Activated T-cell treated with anti-CD3 and anti-CD28 coated beads for 48 hours (primary cell): ENCODE measurements at regions not wholly inside any gene's neighbourhood (a gene's known extent, or its start where the extent isn't known, plus 50 kb on each side); places are given as distances from the start of the nearest gene placed in this dataset.
"Not testable (repeated sequence)": the region's sequence is repeated elsewhere in the genome, so short reads cannot be mapped to it uniquely, and the experiment has no call there.

Experiments used
- DNase-seq: peaks from one replicate; pipeline ENCODE4 v3.0.0-alpha.2; 2020; ENCODE audit warnings: low read depth

- DNase-seq = no peak
Measured at GRCh38 chr13:34698945-34699344, 243.1 kb upstream of the NBEA start.

GRCh38 chr13:34700155-34700554 lies 241.9 kb upstream of the NBEA start:
- no peak for DNase-seq

- no peak for DNase-seq
Measured at GRCh38 chr13:34701919-34702318, 240.2 kb upstream of the NBEA start.

GRCh38 chr13:34708566-34709313 lies 233.3 kb upstream of the NBEA start:
- no peak for DNase-seq

- DNase-seq = no peak
Measured at GRCh38 chr13:34719060-34719875, 222.8 kb upstream of the NBEA start.

- DNase-seq = no peak
Measured at GRCh38 chr13:34720618-34721017, 221.5 kb upstream of the NBEA start.

- no peak for DNase-seq
Measured at GRCh38 chr13:34721631-34722595, 220.2 kb upstream of the NBEA start.

- no peak for DNase-seq
Measured at GRCh38 chr13:34722922-34723321, 219.1 kb upstream of the NBEA start.

- DNase-seq = no peak
Measured at GRCh38 chr13:34730961-34731360, 211.1 kb upstream of the NBEA start.

GRCh38 chr13:34731486-34731885 lies 210.6 kb upstream of the NBEA start:
- no peak for DNase-seq

- no peak for DNase-seq
Measured at GRCh38 chr13:34733721-34734120, 208.3 kb upstream of the NBEA start.

- no peak for DNase-seq
Measured at GRCh38 chr13:34734932-34735331, 207.1 kb upstream of the NBEA start.

GRCh38 chr13:34738254-34738992 lies 203.6 kb upstream of the NBEA start:
- DNase-seq = no peak

GRCh38 chr13:34747056-34747455 lies 195.0 kb upstream of the NBEA start:
- DNase-seq = not testable (repeated sequence)

- no peak for DNase-seq
Measured at GRCh38 chr13:34747507-34747906, 194.6 kb upstream of the NBEA start.

GRCh38 chr13:34748073-34748472 lies 194.0 kb upstream of the NBEA start:
- DNase-seq = no peak

- no peak for DNase-seq
Measured at GRCh38 chr13:34748596-34748995, 193.5 kb upstream of the NBEA start.

- no peak for DNase-seq
Measured at GRCh38 chr13:34749046-34749445, 193.0 kb upstream of the NBEA start.

- no peak for DNase-seq
Measured at GRCh38 chr13:34750078-34750931, 191.8 kb upstream of the NBEA start.

- no peak for DNase-seq
Measured at GRCh38 chr13:34751044-34751443, 191.0 kb upstream of the NBEA start.

- DNase-seq = no peak
Measured at GRCh38 chr13:34751492-34751891, 190.6 kb upstream of the NBEA start.
